Activated naive CD4-positive, alpha-beta T cell (primary cell): ENCODE measurements at regions not wholly inside any gene's neighbourhood (a gene's known extent, or its start where the extent isn't known, plus 50 kb on each side); places are given as distances from the start of the nearest gene placed in this dataset.
"Not testable (repeated sequence)": the region's sequence is repeated elsewhere in the genome, so short reads cannot be mapped to it uniquely, and the experiment has no call there.

ENCODE experiments used
- DNase-seq, 4 experiments: peaks; one replicate each; lab custom pipeline; 2025; lab: John Stamatoyannopoulos, UW

DNA sequence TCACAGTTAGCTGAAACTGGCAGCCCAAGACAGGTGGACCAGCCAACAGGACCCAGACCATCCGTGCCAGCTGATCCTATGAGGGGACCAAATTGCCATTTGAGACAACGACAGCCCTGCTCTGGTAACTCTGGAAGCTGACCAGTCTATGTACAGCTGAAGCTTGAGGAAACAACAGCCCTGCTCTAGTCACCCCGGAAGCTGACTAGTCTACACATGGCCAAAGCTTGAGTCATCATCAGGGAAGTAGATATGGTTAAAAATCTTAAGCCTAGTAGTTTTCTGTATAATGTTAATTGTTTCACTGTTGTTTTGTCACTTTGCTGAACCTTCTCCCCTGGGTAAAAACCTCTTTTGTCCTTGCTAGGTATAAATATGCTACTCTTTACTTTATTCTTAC is 905.4 kb upstream of the NDST4 start:
- no peak for DNase-seq

DNA sequence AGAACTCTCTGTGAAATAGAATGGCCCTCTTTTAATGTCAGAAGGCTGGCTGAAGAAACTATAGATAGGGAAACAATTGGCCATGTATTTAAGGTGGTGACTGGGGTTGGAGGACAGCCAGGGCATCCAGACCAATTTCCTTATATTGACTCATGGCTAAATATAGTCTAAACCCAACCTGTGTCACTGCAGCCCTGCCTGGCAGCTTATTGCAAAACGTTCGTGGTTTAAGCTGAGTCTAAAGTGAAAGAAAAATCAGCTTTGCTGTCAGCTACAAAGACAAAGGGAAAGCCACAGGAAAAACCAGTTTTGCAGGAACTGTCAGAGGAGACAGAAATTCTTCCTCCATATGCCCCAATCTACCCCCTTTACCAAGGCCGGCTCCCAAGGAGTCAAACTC is 902.8 kb upstream of the NDST4 start:
- DNase-seq = no peak

DNA sequence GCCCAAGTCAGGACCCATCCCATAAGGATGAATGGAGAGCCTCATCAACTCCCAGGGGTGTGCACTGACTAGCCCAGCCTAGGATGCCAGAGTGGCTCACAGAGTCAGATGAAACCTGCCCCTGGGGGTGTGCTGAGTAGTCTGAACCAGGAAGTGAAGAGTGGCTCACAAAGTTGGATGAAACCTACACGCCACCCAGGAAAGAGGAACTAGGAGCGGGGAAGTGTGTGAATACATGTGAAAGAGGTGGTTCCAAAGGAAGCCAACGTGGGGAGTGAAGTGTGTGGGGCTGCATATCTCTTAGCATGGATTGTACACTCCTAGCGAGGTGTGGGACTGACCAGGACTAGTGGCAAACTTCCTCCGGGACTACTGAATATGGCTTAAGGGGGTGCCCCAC is 902.1 kb upstream of the NDST4 start:
- no peak for DNase-seq

DNA sequence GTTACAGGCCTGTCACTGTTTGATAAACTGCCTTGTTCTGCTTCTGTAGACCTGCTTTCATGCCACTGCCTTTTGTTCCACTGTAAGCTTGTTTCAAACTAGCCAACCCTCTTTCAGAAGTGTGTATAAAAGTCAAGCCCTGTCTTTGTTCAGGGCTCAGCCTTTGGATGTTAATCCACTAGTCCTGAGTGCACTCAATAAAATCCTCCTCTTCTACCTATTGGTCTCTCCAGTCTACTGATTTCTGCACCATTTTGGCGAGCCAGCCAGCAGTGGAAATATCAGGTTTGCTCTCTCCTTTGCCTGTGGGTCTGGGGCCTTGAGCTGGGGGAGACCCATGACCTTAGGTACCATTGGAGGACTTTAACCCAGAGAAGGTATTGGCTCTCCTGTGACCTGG is 901.6 kb upstream of the NDST4 start:
- DNase-seq = no peak

DNA sequence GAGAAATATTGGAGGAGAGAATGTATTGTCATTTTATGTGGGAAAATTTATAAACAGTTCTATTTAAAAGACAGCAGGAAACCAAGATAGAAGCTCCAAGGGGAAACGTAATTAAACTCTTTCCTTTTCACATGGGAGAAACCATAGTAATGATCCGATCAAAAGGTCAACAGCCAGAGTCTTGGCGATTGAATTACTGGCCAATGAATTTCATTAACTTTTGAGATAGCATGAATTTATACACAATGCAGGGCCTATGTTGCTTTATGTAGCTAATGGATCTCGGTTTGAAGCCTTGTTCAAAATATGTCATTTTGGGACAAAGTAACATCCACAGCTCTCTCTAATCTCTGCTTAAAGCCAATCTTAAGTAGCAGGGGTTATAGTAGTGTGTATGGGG is 897.5 kb upstream of the NDST4 start:
- no peak for DNase-seq

DNA sequence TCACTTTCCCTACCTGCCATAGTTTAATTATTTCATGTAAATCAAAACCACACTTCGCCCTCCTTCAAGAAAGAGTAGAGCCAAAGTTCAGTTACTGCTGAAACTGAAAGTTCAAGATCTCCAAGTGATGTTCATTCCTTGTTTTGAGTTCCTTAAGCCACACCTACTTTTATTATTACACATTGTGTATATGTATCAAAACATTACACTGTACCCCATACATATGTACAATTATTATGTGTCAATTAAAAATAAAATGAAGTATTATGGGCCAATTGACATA is 892.3 kb upstream of the NDST4 start:
- no peak for DNase-seq

DNA sequence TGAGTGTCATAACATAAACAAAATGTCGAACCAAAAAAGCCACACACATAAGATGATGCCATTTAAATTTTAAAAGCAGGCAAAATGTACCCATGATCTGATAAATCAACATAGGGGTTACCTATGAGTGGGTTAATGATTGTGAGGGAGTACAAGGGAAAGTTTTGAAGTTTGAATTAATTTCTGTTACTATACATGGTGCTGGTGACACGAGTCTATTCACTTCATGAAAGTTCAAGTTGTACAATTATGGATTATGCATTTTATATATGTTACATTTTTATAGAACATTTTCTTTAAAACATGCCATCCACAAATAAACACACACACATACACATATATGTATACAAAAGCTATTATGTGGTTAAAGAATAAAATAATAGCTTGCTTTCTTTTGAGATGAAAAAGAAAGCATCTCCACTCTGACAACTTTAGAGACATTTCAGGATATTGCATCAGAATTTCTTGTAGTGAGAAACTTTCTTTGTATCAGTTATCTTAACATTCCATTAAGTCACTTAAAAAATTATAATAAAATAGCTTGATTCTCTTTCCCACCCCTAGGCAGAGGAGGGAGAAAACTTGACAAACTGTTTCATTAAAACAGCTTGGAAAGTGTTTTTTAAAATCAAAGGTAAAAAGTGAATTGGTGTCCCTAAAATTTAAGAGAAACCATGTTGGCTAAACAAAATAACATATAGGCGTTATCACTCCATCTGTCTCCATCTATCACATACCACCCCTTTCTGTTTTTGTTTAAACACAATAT is 891.8 kb upstream of the NDST4 start:
- no peak for DNase-seq

DNA sequence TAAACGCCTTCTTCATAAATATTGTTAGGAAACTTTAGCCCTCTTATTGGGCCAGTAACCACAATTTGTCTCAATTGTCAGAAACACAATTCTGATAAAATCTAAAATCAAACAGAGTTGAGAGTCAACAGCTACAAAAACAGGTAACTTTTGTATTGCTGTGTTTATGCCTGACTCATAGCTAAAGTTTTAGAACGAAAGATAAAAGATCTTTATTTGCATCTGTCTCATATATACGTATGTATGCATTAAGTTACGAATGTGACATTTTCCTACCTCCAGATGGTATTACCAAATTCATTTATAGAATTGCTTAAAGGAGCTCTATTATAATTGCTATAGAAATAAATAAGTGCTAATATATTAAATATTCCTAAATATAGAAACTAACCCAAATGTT is 887.9 kb upstream of the NDST4 start:
- DNase-seq = no peak

DNA sequence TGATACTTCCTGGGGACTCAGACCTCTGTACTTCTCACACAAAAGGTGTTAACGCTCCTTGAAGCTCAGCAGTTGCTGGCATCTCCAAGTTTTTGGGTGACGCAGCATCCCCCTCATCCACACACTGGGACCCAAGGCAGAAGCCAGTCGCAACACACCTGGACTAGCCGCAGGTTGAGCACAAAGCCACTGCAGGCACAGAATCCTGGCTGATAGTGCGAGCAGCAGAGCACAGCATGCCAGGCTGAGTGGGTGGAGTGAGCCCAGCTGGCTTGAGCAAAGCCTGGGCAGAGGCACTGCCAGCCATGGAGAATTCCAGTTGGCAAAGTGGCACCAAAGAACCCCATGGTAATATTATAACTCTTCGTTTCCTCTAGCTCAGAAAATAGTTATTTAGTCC is 873.2 kb upstream of the NDST4 start:
- no peak for DNase-seq

DNA sequence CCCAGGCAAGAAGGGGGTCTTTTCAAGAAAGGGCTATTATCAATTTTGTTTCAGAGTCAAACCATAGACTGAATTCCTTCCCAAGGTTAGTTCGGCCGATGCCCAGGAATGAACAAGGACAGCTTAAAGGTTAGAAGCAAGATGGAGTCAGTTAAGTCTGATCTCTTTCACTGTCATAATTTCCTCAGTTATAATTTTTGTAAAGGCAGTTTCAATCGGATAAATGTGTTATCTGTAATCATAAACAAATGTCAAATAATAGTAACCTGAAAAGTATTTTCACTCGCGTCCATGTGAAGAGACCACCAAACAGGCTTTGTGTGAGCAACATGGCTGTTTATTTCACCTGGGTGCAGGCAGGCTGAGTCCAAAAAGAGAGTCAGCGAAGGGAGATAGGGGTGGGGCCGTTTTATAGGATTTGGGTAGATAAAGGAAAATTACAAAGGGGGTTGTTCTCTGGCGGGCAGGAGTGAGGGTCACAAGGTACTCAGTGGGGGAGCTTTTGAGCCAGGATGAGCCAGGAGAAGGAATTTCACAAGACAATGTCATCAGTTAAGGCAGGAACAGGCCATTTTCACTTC is 862.1 kb upstream of the NDST4 start:
- DNase-seq = not testable (repeated sequence)

DNA sequence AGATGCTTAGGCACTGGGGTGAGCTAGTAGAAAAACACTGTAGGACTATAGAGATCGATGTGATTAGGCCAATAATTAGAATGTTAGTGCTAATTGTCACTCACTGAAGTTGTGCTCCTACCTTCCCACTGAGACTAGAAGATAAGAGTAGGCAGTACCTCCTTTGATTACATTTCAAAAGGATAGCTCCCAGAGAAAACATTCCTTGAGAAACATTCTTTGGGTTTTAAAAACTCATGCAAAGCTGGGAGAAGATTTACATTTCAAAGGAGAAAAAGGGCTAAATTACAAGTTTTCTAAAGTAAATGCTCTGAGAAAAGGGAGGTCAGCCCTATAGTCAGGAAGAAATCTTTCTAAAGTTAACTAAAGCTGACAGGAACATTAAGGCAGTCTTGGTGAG is 860.3 kb upstream of the NDST4 start:
- no peak for DNase-seq

DNA sequence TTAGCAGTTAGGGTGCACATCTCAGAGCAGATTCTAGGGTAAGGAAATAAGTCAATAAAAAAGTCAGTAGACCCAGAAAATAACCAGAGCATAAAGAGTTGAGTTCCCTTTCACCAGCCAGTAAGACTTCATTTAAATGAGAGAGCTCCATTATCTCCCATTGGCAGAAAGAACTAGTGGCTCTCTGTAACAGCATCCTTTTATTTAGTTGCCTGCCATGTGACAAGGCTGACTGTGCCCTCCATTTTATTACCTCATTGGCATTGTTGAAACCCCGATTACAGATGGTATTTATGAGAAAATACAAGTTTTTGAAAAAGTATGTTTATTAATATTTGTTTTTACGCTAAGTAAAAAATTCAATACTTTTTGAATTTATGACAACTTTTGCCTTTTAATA is 859.5 kb upstream of the NDST4 start:
- no peak for DNase-seq

DNA sequence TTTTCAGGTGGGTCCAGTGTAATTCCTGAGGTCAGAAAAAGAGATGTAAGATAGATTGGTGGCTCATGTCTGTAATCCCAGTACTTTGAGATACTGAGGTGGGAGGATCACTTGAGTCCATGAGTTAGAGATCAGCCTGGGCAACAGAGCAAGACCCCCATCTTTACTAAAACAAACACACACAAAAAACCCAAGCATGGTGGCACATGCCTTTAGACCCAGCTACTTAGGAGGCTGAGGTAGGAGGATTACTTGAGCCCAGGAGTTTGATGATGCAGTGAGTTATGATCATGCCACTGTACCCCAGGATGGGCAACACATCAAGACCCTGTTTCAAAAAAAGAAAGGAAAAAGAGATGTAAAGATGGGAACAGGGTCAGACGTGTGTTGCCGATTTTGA is 857.4 kb upstream of the NDST4 start:
- no peak for DNase-seq

DNA sequence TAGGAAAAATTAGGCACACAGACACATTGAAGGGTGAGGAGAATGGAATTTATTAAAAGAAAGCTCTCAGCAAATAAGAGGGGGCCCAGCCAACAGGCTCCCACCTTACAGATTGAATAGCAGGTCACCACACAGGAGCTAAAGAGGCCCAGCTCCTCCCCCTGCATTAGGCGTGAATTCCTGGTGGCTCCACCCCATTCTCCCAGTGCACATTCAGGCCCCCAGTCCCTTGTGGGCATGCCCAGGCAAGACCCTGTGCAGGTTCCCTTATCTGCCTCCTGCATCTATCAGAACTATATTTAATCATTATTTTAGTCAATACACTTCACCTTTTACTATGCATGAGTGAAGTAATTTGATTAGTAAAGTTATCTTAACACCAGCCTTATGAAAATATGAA is 856.3 kb upstream of the NDST4 start:
- no peak for DNase-seq

DNA sequence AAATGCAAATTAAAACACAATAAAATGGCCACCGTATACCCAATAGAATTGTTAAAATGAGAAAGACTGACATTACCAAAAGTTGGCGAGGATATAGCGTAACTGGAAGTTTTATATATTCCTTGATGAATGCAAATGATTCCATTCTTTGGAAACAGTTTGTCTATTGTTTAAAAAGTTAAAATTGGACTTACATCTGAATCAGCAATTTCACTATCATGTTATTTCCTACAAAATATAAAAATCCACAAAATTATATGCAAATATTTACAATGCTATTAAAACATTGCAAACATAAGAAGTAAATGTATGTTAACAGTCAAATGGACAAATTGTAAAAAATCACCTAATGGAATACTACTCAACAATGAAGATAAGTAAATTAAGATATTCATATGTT is 852.2 kb upstream of the NDST4 start:
- DNase-seq = no peak

DNA sequence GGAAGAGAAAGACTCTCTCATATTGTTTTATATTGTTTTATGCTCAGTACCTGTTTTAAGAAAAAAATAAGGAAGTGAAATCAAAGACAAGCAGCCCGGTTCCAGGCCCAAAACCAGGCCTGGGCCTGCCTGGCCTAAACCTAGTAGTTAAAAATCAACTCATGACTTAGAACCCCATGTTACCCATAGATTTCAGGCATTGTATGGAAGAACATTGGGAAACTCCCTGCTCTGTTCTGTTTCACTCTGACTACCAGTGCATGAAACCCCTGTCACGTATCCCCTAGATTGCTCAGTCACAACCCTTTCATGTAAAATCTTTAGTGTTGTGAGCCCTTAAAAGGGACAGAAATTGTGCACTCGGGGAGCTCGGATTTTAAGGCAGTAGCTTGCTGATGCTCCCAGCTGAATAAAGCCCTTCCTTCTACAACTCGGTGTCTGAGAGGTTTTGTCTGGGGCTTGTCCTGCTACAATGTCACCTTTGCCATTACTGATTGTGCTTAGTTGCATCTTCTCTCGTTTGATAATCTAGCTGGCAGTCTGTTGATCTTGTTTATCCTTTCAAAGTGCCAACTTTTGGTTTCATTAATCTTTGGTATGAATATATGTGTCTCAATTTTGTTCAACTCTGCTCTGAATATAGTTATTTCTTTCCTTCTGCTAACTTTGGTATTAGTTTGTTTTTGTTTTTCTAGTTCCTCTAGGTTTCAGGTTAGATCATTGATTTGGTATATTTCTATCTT is 842.8 kb upstream of the NDST4 start:
- DNase-seq = not testable (repeated sequence)

DNA sequence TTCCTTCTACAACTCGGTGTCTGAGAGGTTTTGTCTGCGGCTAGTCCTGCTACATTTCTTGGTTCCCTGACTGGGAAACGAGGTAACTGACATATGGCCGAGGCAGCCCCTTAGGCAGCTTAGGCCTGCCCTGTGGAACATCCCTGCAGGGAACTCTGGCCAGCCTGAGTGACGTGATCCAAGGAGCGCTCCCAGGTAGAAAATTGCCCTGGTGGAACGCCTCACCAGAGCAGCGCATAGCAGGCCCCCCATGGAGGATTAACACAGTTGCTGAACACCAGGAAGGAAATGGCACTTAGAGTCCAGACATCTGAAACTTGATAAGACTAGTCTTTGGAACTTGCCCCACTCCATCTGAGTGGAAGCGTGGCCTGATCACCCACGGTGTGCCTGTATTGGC is 837.4 kb upstream of the NDST4 start:
- no peak for DNase-seq

DNA sequence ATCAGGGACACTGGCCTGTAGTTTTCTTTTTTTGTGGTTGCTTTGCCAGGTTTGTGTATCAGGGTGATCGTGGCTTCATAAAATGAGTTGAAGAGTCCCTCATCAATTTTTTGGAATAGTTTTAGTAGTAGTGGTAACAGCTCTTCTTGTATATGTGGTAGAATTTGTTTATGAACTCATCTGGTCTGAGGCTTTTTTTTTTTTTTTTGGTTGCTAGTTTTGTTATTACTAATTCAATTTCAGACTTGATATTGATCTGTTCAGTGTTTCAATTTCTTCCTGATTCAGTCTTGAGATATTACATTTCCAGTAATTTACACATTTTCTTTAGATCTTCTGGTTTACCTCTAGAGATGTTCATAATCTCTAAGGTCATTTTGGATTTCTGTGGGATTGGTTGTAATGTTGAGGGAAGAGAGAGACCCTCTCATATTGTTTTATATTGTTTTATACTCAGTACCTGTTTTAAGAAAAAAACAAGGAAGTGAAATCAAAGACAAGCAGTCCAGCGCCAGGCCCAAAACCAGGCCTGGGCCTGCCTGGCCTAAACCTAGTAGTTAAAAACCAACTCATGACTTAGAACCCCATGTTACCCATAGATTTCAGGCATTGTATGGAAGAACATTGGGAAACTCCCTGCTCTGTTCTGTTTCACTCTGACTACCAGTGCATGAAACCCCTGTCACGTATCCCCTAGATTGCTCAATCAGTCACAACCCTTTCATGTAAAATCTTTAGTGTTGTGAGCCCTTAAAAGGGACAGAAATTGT is 836.7 kb upstream of the NDST4 start:
- not testable (repeated sequence) for DNase-seq

DNA sequence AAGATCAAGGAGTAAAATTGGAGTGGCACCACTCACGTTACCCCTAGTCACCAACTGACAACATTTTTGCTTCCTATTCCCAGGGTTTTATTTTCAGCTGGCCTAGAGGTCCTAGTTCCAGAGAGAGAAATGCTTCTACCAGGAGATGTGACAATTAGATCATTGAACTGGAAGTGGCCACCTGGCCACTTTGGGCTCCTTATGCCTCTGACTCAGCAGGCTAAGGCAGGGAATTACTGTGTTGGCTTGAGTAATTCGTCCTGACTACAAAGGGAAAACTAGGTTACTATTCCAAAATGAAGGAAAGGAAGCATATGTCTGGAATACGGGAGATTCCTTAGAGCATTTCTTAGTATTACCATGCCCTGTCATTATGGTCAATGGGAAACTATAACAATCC is 831.6 kb upstream of the NDST4 start:
- no peak for DNase-seq

DNA sequence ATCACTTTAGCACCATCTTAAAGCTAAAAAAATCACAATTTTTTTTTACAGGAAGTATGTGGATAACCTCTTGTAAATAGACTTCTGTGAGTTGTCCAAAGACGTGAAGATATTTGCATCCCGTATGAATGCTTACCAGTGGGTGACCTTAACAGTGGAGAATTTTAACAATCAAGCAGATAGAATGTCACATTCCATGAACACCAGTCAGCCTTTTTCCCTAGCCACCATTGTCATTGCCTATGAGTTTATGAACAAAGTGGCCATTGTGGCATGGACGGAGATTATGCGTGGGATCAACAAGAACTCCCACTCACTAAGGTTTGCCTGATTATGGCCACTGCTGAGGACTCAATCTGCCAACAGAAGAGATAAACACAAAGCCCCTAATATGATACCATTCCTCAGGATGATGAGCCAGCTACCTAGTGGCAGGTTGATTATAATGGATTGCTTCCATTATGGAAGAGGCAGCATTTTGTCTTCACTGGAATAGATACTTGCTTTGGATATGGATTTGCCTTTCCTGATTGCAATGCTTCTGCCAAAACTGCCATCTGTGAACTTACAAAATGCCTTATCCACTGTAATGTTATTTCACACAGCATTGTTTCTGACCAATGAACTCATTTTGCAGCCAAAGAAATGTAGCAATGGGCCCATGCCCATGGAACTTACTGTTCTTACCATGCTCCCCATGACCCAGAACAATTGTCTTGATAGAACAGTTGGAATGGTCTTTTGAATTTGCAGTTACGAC is 830.9 kb upstream of the NDST4 start:
- no peak for DNase-seq

DNA sequence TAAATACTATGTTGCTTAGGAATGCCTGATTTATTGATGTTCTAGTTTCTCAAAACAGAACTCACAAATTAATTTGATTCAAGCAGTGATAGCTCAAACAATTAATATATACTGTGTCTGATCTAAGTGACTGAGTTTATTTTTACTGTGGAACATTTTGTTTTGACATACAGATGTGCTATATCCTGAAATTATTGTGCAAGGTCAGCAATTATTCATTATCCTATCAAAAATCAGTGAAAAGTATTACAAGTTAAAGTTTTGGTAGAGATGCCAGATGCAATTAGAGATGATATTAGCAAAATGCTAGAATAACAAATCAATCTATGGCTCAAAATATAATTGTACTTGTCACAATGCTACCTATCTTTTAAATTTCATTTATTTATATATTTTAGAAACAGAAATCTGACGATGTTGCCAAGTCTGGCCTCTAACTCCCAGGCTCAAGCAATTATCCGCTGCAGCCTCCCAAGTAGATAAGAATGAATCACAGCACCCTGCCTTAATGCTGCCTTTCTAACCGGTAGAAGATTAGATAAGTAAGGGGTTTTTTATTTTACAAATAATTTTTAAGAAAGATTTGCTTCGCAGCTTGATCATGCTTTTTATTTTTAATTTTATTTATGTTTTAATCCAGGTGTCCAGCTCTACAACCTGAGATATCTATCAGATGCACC is 825.5 kb upstream of the NDST4 start:
- DNase-seq = no peak

DNA sequence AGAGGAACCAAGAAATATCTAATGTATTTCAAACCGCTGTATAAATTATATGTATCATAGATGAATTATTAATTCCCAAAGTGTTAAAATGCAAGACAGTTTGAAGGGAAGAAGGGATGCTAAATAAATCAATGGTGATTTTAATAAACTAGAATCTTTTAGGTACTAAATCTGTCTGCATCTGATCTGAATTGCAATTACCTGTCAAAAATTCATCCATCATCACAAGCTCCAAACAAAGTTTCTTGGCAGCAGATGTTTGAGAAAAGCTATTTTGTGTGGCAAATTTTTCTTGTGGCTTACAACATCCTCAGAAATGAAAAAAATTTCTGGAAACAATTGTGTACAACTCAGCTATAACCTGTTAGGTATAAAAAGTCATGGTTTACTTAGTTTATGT is 816.0 kb upstream of the NDST4 start:
- no peak for DNase-seq
